Lower lobe of right lung (tissue), 2 donors: ENCODE measurements at regions not wholly inside any gene's neighbourhood (a gene's known extent, or its start where the extent isn't known, plus 50 kb on each side); places are given as distances from the start of the nearest gene placed in this dataset.

ENCODE experiments used
- ATAC-seq, 2 donors: fragments of 200-7000 bp; cut with Tn5 transposase; one replicate each; pipeline ENCODE4 v1.9.1; 2020 to 2022; ENCODE audit warnings: mild to moderate bottlenecking in 2 of 2, moderate library complexity in 2 of 2
- DNase-seq: peaks from one replicate; pipeline ENCODE4 v3.0.0-alpha.2; 2020
- H3K27ac ChIP-seq: fragments of 200-600 bp; one replicate; pipeline ENCODE4 v1.8.0; 2022
- H3K27me3 ChIP-seq: fragments of 200-600 bp; one replicate; pipeline ENCODE4 v1.8.0; 2022; ENCODE audit warnings: low read depth
- H3K36me3 ChIP-seq: fragments of 200-600 bp; one replicate; pipeline ENCODE4 v1.8.0; 2022; ENCODE audit warnings: mild to moderate bottlenecking
- H3K4me1 ChIP-seq: fragments of 200-600 bp; one replicate; pipeline ENCODE4 v1.8.0; 2022
- H3K4me3 ChIP-seq: fragments of 200-600 bp; one replicate; pipeline ENCODE4 v1.8.0; 2022; ENCODE audit warnings: mild to moderate bottlenecking
- H3K9me3 ChIP-seq: fragments of 200-600 bp; one replicate; pipeline ENCODE4 v1.8.0; 2022
- CTCF ChIP-seq: fragments of 200-600 bp; IDR thresholded peaks from one replicate; pipeline ENCODE4 v1.8.0; 2022; ENCODE audit warnings: antibody characterized with exemption, mild to moderate bottlenecking
- intact Hi-C: fragments of 100-400 bp; cut with DNase I; formaldehyde crosslinking; loops from one replicate; pipeline ENCODE4 v1.11.0; 2022
- donor health status: DM: no; HTN: yes; CAD: no; lungs with severe emphysema.

GRCh38 chr1:29894311-29894710 is 658.0 kb downstream of the PTPRU start:
- TF ChIP-seq CTCF = no peak
- Histone ChIP-seq H3K27ac (no peak overlapping the region), H3K4me1 (peaks cover 5% of the 10 kb centered on the region), H3K27me3 (peaks cover 23% of the 10 kb centered on the region), H3K36me3 (no peaks in the 10 kb centered on the region), H3K4me3 (no peak overlapping the region), H3K9me3 (no peaks in the 10 kb centered on the region)
- intact Hi-C loops = no loop called here
- no peak for DNase-seq
- ATAC-seq = no peak

- DNase-seq (no peak), ATAC-seq (no peak)
- no peaks in the 10 kb centered on the region for H3K9me3 ChIP-seq
- intact Hi-C loops = no loop called here
- H3K27me3 ChIP-seq = peaks cover 23% of the 10 kb centered on the region
- no peak overlapping the region for H3K27ac ChIP-seq
- H3K4me1 ChIP-seq = peaks cover 5% of the 10 kb centered on the region
- H3K36me3 ChIP-seq = no peaks in the 10 kb centered on the region
- TF ChIP-seq CTCF = no peak
- H3K4me3 ChIP-seq = no peak overlapping the region
Observed at GRCh38 chr1:29893806-29894205, 657.5 kb downstream of the PTPRU start.

- Histone ChIP-seq H3K27ac (no peak overlapping the region), H3K27me3 (peaks cover 19% of the 10 kb centered on the region), H3K36me3 (no peaks in the 10 kb centered on the region), H3K4me3 (no peak overlapping the region), H3K4me1 (peaks cover 5% of the 10 kb centered on the region), H3K9me3 (no peaks in the 10 kb centered on the region)
- TF ChIP-seq CTCF = no peak
- ATAC-seq = no peak
- intact Hi-C loops = no loop called here
- DNase-seq = no peak
Observed at GRCh38 chr1:29893046-29893723, 656.9 kb downstream of the PTPRU start.

- Histone ChIP-seq H3K4me3 (no peak overlapping the region), H3K36me3 (no peaks in the 10 kb centered on the region), H3K4me1 (peaks cover 5% of the 10 kb centered on the region), H3K27ac (no peak overlapping the region), H3K27me3 (peaks cover 15% of the 10 kb centered on the region), H3K9me3 (no peaks in the 10 kb centered on the region)
- TF ChIP-seq CTCF = no peak
- intact Hi-C loops = no loop called here
- ATAC-seq = no peak
- no peak for DNase-seq
Observed at GRCh38 chr1:29892247-29892646, 655.9 kb downstream of the PTPRU start.

- no peak for ATAC-seq
Observed at GRCh38 chr1:29890201-29890959, 654.1 kb downstream of the PTPRU start.

More at GRCh38 chr1:29890201-29890959, 654.1 kb downstream of the PTPRU start:
- no peaks in the 10 kb centered on the region for H3K9me3 ChIP-seq
- no peak overlapping the region for H3K4me3 ChIP-seq
- no peak overlapping the region for H3K27ac ChIP-seq
- no peaks in the 10 kb centered on the region for H3K36me3 ChIP-seq
- TF ChIP-seq CTCF = no peak
- H3K27me3 ChIP-seq = peaks cover 5% of the 10 kb centered on the region
- no peak for DNase-seq
- intact Hi-C loops = no loop called here
- H3K4me1 ChIP-seq = no peaks in the 10 kb centered on the region
